HS-5 (cell line): ENCODE measurements at regions not wholly inside any gene's neighbourhood (a gene's known extent, or its start where the extent isn't known, plus 50 kb on each side); places are given as distances from the start of the nearest gene placed in this dataset.

ENCODE experiments used
- DNase-seq: peaks from one replicate; pipeline ENCODE4 v3.0.0-alpha.2; 2012; ENCODE audit warnings: low read depth

DNA sequence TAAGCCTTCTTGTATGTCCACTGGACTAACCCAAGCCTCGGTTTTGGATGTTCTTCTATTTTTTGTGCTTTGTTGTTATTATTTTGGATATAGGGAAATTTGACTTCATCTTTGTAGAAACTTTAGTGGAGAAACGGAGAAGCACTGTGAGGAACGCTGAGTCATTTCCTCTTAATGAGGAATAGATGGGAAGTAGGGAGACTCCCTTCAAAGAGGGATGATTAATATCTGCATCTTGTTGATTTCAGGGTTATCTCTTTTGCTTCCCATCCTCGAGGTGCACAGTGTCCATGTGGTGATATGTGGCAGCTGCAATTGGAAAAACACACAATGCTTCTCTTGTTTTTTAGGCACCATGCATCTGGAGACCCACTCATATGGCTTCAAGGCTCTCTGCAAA lies 1147.9 kb downstream of the NLGN4X start:
- DNase-seq: no peak

GRCh38 chrX:5068550-5068949 lies 1160.1 kb downstream of the NLGN4X start:
- DNase-seq: no peak

GRCh38 chrX:5057786-5058185 lies 1170.9 kb downstream of the NLGN4X start:
- no peak for DNase-seq

- no peak for DNase-seq
Observed at GRCh38 chrX:5054852-5055251, 1173.8 kb downstream of the NLGN4X start.

DNA sequence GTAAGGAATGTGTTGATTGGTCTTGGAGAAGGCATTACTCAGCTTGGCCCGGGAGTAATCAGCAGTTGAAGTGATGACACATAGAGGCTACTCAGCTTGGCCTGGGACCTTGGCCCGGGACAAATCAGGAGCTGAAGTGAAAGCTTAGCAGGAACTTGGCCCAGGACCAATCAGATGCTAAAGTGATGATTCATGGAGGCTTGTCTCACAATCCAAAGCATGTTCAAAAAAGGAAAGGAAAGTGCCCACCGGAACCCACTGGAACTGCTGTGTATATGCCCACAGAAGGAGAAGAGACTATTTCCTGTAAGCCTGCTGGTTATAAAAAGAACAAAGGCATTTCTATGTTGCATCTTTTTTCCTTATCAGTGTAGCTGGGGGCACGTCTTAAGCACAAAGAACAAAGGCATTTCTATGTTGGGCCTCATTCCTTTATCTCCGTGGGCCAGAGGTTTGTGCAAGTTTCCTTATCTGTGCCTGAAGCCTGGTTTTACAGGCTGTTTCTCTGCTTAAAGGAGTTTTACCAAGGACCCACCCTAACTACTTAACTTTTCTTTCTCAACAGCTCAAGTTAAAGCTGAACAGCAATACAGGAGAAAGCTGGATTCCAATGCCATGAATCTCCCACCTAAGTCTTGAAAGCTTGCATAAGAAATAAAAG lies 1176.7 kb downstream of the NLGN4X start:
- DNase-seq: no peak

- DNase-seq: no peak
Observed at GRCh38 chrX:5042563-5042962, 1186.1 kb downstream of the NLGN4X start.

GRCh38 chrX:5031792-5032191 lies 1196.9 kb downstream of the NLGN4X start:
- no peak for DNase-seq

DNA sequence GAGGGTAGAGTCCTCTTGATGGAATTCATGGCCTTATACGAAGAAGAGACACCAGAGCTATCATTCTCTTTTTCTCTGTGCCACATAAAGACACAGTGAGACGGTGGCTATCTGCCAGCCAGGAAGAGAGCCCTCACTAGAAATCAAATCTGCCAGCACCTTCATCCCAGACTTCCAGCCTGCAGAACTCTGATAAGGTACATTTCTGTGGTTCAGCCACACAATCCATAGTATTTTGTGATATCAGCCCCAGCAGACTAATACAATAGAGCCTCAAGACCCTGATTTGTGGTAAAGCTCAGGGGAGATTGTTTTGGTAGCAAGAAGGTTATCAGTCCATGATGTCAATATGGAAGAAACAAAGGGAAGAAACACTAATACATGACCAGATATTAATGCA lies 1213.2 kb downstream of the NLGN4X start:
- DNase-seq: no peak

- DNase-seq: no peak
Observed at GRCh38 chrX:4994855-4995254, 1233.8 kb downstream of the NLGN4X start.

DNA sequence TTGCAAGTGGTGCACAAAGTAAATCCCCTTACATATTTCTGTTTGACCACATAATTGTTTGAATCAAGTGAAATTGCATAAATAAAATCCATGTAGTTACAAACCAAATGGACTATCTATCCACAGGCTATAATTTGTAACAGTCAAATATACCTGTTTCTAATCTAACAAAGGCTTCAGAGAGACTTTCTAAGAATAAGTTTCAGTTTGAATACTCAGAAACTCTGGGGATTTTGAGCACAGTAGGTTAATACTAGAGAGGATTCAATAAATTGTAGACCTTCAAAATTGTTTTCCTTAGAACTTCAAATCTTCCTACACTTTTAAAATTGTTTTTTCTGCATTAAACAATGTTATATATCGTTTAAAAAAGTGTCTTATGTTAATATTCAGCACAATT lies 1250.1 kb downstream of the NLGN4X start:
- DNase-seq: no peak

GRCh38 chrX:4971646-4972045 lies 1257.0 kb downstream of the NLGN4X start:
- DNase-seq: no peak

- DNase-seq: no peak
Observed at GRCh38 chrX:4964112-4964511, 1250.7 kb upstream of the PRKX start.

DNA sequence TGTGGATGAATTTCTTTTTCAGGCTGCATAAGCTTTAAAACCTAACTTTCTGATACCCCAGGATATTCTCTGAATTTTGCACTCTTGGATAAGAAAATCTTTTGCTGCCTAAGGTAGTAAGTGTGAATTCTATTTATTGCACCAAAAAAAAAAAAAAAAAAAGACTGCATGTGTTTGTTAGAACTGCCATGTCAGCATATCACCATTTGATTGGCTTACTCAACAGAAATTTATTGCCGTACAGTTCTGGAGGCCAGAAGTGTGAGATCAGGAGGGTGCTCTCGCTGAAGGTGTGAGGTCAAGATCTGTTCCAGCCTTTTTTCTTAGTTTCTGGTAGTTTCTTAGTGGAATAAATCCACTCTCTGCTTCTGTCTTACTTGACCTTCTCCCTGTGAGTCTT lies 1250.0 kb upstream of the PRKX start:
- no peak for DNase-seq

GRCh38 chrX:4944767-4945166 lies 1231.3 kb upstream of the PRKX start:
- no peak for DNase-seq

DNA sequence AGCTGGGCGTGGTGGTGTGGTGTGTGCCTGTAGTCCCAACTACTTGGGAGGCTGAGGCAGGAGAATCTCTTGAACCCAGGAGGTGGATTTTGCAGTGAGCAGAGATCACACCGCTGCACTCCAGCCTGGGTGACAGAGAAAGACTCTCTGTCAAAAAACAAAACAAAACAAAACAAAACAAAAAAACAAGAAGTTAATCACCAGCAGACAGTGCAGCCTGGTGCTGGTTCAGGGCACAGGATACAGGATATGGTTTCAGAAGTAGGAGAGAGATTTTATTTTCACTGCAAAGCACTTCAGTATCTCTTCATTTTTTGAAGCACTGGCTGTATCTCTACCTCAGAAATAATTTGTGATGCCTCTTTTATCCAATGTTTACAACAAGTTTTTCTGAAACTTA lies 1222.9 kb upstream of the PRKX start:
- DNase-seq: no peak

- no peak for DNase-seq
Observed at GRCh38 chrX:4935846-4936245, 1222.4 kb upstream of the PRKX start.

- DNase-seq: no peak
Observed at GRCh38 chrX:4935401-4935800, 1222.0 kb upstream of the PRKX start.

DNA sequence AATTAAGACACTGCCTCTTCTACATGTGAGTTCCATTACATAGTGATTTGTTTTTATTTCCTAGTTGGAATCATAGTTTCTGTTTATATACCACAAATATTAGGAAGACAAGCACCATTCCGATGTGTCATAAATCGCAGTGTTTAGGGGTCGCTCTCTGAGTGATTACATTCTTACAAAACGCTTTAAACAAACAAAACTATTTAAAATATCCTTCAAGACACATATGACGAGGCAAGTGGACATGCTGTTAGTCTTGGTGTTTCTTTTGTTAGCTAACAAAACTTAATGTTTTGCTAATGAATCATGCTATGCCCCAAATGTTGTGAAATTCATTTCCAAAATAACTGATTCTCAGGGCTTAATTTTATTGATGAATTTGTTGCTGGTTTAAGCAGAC lies 1219.3 kb upstream of the PRKX start:
- no peak for DNase-seq

- DNase-seq: no peak
Observed at GRCh38 chrX:4930426-4930825, 1217.0 kb upstream of the PRKX start.

- DNase-seq: no peak
Observed at GRCh38 chrX:4925911-4926310, 1212.5 kb upstream of the PRKX start.

DNA sequence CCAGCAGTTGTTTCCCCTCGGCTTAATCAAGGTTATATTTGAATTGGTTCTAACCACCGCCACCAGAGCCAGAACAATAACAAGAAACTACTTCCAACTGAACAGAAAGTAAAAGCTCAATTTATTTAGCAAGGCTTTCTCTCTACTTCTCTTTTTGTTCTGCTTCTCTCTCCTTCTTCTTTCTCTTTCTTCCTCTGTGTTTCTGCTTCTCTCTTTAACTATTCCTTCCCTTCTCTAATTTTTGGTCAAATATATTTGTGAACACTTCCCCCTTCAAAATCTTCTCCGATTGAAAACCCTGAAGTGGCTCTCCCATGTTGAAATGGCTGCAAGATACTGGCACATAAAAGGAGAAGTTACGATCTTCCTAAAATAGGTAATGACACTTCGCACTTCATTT lies 1195.9 kb upstream of the PRKX start:
- no peak for DNase-seq

DNA sequence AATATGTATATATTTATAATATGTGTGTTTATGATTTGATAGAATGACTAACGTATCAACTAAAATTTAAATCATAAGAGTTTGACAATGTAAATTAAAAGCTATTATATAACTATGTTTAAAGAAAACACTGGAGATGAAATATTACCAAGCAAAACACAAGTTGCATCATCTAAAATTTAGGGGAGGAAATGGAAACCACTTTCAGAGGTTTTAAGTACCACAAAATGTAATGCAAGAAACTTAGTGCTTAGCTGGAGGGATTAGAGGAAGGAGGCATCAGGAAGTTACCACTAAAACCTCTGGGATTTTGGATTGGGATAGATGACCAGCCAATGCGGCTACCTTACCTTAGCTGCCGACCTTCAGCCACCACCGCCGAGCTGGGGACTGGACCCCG lies 1192.1 kb upstream of the PRKX start:
- DNase-seq: no peak

DNA sequence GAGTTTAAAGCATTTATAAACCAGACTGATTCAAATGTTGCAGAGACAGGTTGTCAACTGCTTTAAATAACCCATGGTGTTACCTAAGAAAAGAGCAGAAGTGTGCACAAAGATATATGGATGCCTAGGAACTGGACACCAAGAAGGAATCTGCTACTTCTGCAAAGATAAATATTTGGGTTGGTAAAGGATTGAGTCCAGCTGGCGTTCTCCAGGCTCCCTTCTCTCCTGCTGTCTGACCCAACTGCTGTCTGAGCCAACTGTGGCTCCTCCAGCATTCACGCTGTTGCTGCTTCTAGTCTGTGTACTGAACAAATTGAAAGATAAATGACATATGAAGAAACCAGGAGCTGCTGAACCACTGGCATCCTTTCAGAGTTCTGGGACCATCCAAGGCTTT lies 1167.8 kb upstream of the PRKX start:
- no peak for DNase-seq

DNA sequence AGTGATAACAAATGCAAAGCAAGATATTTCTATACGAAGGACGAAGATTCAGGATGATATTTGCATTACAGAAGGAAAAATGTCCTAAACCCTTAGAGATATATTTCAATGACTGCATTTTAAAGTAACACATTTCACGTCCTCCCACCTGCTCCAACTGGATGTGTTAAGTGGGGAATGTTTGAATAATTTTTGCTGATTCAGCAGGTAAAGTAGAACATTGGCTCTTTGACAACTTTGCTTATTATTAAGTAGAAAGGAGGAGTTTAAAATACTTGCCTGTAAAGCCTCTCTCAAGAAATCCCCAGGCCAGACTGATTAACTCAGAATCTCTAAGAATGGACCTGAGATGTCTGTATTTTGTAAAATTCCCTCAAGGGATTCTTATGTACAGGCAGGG lies 1165.2 kb upstream of the PRKX start:
- DNase-seq: no peak

DNA sequence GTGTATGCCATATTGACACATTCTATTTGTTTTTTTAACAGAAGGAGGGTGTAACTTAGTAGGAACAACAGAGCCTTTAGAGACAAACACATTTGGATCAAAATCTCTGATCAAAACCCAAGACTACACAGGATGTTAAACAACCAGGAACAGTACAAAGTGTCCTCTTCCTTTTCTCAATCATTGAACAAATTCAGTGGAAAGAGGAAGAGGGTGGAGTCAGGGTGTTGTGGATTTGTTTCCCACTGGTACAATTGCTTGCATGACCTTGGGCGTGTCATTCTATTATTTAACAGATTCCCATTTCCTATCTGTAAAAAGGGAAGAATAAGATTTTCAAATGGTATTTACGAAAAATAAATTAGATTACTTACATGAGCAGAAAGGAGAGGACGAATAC lies 1162.8 kb upstream of the PRKX start:
- DNase-seq: no peak
